HL-60 (cell line): ENCODE measurements at regions not wholly inside any gene's neighbourhood (a gene's known extent, or its start where the extent isn't known, plus 50 kb on each side); places are given as distances from the start of the nearest gene placed in this dataset.
"Not testable (repeated sequence)": the region's sequence is repeated elsewhere in the genome, so short reads cannot be mapped to it uniquely, and the experiment has no call there.

Experiments used
- CTCF ChIP-seq: IDR thresholded peaks from one replicate; pipeline ENCODE4 v1.5.1; 2011; ENCODE audit warnings: low read length, control low read depth, inconsistent platforms; ENCODE audit not compliant: insufficient read depth
- POLR2AphosphoS5 ChIP-seq: IDR thresholded peaks from 2 replicates; pipeline ENCODE4 v1.6.1; 2012; ENCODE audit warnings: low read depth
- TF ChIP-seq, protein P1 (sequence below): IDR thresholded peaks from 2 replicates; pipeline ENCODE4 v1.6.1; 2012; ENCODE audit warnings: low read depth; ENCODE audit not compliant: insufficient replicate concordance

GRCh38 chr17:27365329-27365945 lies 71.5 kb downstream of the WSB1 start:
- not testable (repeated sequence) for TF ChIP-seq POLR2AphosphoS5, CTCF
- TF ChIP-seq, protein P1, sequence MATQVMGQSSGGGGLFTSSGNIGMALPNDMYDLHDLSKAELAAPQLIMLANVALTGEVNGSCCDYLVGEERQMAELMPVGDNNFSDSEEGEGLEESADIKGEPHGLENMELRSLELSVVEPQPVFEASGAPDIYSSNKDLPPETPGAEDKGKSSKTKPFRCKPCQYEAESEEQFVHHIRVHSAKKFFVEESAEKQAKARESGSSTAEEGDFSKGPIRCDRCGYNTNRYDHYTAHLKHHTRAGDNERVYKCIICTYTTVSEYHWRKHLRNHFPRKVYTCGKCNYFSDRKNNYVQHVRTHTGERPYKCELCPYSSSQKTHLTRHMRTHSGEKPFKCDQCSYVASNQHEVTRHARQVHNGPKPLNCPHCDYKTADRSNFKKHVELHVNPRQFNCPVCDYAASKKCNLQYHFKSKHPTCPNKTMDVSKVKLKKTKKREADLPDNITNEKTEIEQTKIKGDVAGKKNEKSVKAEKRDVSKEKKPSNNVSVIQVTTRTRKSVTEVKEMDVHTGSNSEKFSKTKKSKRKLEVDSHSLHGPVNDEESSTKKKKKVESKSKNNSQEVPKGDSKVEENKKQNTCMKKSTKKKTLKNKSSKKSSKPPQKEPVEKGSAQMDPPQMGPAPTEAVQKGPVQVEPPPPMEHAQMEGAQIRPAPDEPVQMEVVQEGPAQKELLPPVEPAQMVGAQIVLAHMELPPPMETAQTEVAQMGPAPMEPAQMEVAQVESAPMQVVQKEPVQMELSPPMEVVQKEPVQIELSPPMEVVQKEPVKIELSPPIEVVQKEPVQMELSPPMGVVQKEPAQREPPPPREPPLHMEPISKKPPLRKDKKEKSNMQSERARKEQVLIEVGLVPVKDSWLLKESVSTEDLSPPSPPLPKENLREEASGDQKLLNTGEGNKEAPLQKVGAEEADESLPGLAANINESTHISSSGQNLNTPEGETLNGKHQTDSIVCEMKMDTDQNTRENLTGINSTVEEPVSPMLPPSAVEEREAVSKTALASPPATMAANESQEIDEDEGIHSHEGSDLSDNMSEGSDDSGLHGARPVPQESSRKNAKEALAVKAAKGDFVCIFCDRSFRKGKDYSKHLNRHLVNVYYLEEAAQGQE, result not testable (repeated sequence)
